Upper lobe of left lung (tissue), 6 donors: ENCODE measurements at regions not wholly inside any gene's neighbourhood (a gene's known extent, or its start where the extent isn't known, plus 50 kb on each side); places are given as distances from the start of the nearest gene placed in this dataset.

Experiments used
- ATAC-seq, 2 donors: fragments of 200-7000 bp; cut with Tn5 transposase; one replicate each; pipeline ENCODE4 v1.9.1; 2022; ENCODE audit warnings: mild to moderate bottlenecking in 2 of 2, moderate library complexity in 2 of 2; ENCODE audit not compliant: low FRiP score in 2 of 2
- DNase-seq, 2 donors: peaks; one replicate each; pipeline ENCODE4 v3.0.0-alpha.2; 2019 to 2020
- H3K27ac ChIP-seq, 4 donors: fragments of 200-600 bp; sonication (generic); one replicate each; pipeline ENCODE4 v1.5.1; 2016 to 2019
- H3K27me3 ChIP-seq, 4 donors: fragments of 200-600 bp; sonication (generic); one replicate each; pipeline ENCODE4 v1.5.1; 2017 to 2019
- H3K36me3 ChIP-seq, 4 donors: fragments of 200-600 bp; sonication (generic); one replicate each; pipeline ENCODE4 v1.5.1; 2016 to 2019
- H3K4me1 ChIP-seq, 4 donors: fragments of 200-600 bp; sonication (generic); one replicate each; pipeline ENCODE4 v1.5.1; 2018 to 2019
- H3K4me3 ChIP-seq, 4 donors: fragments of 200-600 bp; sonication (generic); one replicate each; pipeline ENCODE4 v1.5.1; 2017 to 2019; ENCODE audit warnings: mild to moderate bottlenecking in 2 of 4, moderate library complexity in 1 of 4
- H3K9me3 ChIP-seq, 4 donors: fragments of 200-600 bp; sonication (generic); one replicate each; pipeline ENCODE4 v1.5.1; 2018 to 2019
- CTCF ChIP-seq, 6 experiments: fragments of 450-650 bp in 4 of 6; fragments of 200-600 bp in 2 of 6; sonication (generic) in 2 of 6; IDR thresholded peaks; one replicate each; pipeline ENCODE4 v1.5.1; 2016 to 2019; ENCODE audit warnings: antibody characterized with exemption in 6 of 6
- EP300 ChIP-seq, 4 donors: sonication (generic); formaldehyde crosslinking; IDR thresholded peaks; one replicate each; pipeline ENCODE4 v1.5.1; 2017; ENCODE audit warnings: antibody characterized with exemption in 4 of 4, control low read depth in 2 of 4
- POLR2A ChIP-seq, 4 donors: fragments of 450-650 bp; IDR thresholded peaks; one replicate each; pipeline ENCODE4 v1.5.1; 2016 to 2017; ENCODE audit warnings: antibody characterized with exemption in 4 of 4, mild to moderate bottlenecking in 2 of 4
- POLR2AphosphoS5 ChIP-seq, 2 donors: sonication (generic); formaldehyde crosslinking; IDR thresholded peaks; one replicate each; pipeline ENCODE4 v1.5.1; 2017; ENCODE audit warnings: antibody characterized with exemption in 2 of 2
- WGBS, 2 donors: methylation state at CpG; one replicate each; pipeline ENCODE4 v1.1.5; 2017 to 2018; 5-methylcytosine and 5-hydroxymethylcytosine counted together
- donor health status: DM: no; HTN: no; CAD: no; lungs with moderate emphysema.
- donor health status: DM: no; HTN: yes; CAD: no; lungs with severe emphysema.

GRCh38 chr22:27230189-27230588 is 571.4 kb downstream of the MN1 start:
- TF ChIP-seq EP300 (IDR thresholded peaks at IDR 0.05) (no peak), CTCF (IDR thresholded peaks at IDR 0.05) (no peak), POLR2A (IDR thresholded peaks at IDR 0.05) (no peak), POLR2AphosphoS5 (IDR thresholded peaks at IDR 0.05) (no peak)
- 100% methylated on average over 1 of the region's 1 CpG for WGBS, 2 donors
- H3K4me3 ChIP-seq, result no peak overlapping the region
- no peak for DNase-seq
- no peak overlapping the region for H3K27ac ChIP-seq
- H3K36me3 ChIP-seq, result no peaks in the 10 kb centered on the region
- no peaks in the 10 kb centered on the region for H3K9me3 ChIP-seq
- no peak for ATAC-seq
- no peaks in the 10 kb centered on the region for H3K4me1 ChIP-seq
- H3K27me3 ChIP-seq, result no peaks in the 10 kb centered on the region

GRCh38 chr22:27231266-27231665 is 570.3 kb downstream of the MN1 start:
- H3K4me3 ChIP-seq, result no peak overlapping the region
- no peak for ATAC-seq
- H3K27ac ChIP-seq, result no peak overlapping the region
- no peaks in the 10 kb centered on the region for H3K36me3 ChIP-seq
- no peaks in the 10 kb centered on the region for H3K4me1 ChIP-seq
- no peak for DNase-seq
- no peaks in the 10 kb centered on the region for H3K27me3 ChIP-seq
- no peaks in the 10 kb centered on the region for H3K9me3 ChIP-seq
- no peak for TF ChIP-seq CTCF (IDR thresholded peaks at IDR 0.05)
- no peak for TF ChIP-seq POLR2A (IDR thresholded peaks at IDR 0.05)
- no peak for TF ChIP-seq POLR2AphosphoS5 (IDR thresholded peaks at IDR 0.05)
- TF ChIP-seq EP300 (IDR thresholded peaks at IDR 0.05), result no peak
- WGBS, 2 donors, result 81 to 82% methylated on average over 5 of the region's 5 CpGs

- no peaks in the 10 kb centered on the region for H3K4me1 ChIP-seq
- H3K36me3 ChIP-seq, result no peaks in the 10 kb centered on the region
- H3K4me3 ChIP-seq, result no peak overlapping the region
- no peak for ATAC-seq
- no peak for DNase-seq
- TF ChIP-seq POLR2A (IDR thresholded peaks at IDR 0.05), result no peak
- TF ChIP-seq CTCF (IDR thresholded peaks at IDR 0.05), result no peak
- no peak for TF ChIP-seq POLR2AphosphoS5 (IDR thresholded peaks at IDR 0.05)
- no peak for TF ChIP-seq EP300 (IDR thresholded peaks at IDR 0.05)
- H3K27me3 ChIP-seq, result no peaks in the 10 kb centered on the region
- 52 to 70% methylated on average over 8 of the region's 8 CpGs for WGBS, 2 donors
- no peaks in the 10 kb centered on the region for H3K9me3 ChIP-seq
- no peak overlapping the region for H3K27ac ChIP-seq
Measured at GRCh38 chr22:27232077-27232476, 569.5 kb downstream of the MN1 start.

GRCh38 chr22:27237080-27237741 is 564.3 kb downstream of the MN1 start:
- Histone ChIP-seq H3K9me3 (no peaks in the 10 kb centered on the region), H3K36me3 (no peaks in the 10 kb centered on the region), H3K27me3 (no peaks in the 10 kb centered on the region), H3K4me3 (no peak overlapping the region), H3K4me1 (no peaks in the 10 kb centered on the region), H3K27ac (no peak overlapping the region)
- no peak for TF ChIP-seq POLR2AphosphoS5 (IDR thresholded peaks at IDR 0.05)
- TF ChIP-seq POLR2A (IDR thresholded peaks at IDR 0.05), result no peak
- TF ChIP-seq EP300 (IDR thresholded peaks at IDR 0.05), result no peak
- TF ChIP-seq CTCF (IDR thresholded peaks at IDR 0.05), result no peak
- DNase-seq (no peak), ATAC-seq (no peak)
- 80 to 81% methylated on average over 23 of the region's 23 CpGs for WGBS, 2 donors

GRCh38 chr22:27238935-27239510 is 562.5 kb downstream of the MN1 start:
- H3K27ac ChIP-seq, result no peak overlapping the region
- no peaks in the 10 kb centered on the region for H3K27me3 ChIP-seq
- peak; percentile 71 to 92 for ATAC-seq
- TF ChIP-seq CTCF (IDR thresholded peaks at IDR 0.05), result no peak
- no peak for TF ChIP-seq EP300 (IDR thresholded peaks at IDR 0.05)
- no peak for TF ChIP-seq POLR2A (IDR thresholded peaks at IDR 0.05)
- TF ChIP-seq POLR2AphosphoS5 (IDR thresholded peaks at IDR 0.05), result no peak
- no peak overlapping the region for H3K4me3 ChIP-seq
- H3K36me3 ChIP-seq, result no peaks in the 10 kb centered on the region
- no peaks in the 10 kb centered on the region for H3K9me3 ChIP-seq
- DNase-seq, result peak in 1 of 2 donors; percentile 56
- no peaks in the 10 kb centered on the region for H3K4me1 ChIP-seq
- 46 to 70% methylated on average over 5 to 10 of the region's 10 CpGs for WGBS, 2 donors
